H1 (cell line): ENCODE measurements at regions not wholly inside any gene's neighbourhood (a gene's known extent, or its start where the extent isn't known, plus 50 kb on each side); places are given as distances from the start of the nearest gene placed in this dataset.

Experiments used
- CTCF ChIA-PET: fragments of 300-600 bp; sonication (Branson Sonifier 250); formaldehyde crosslinking; loops from one replicate; lab custom pipeline; 2021; ENCODE audit not compliant: partially characterized antibody; lab: Charles Lee
- POLR2A ChIA-PET: fragments of 300-600 bp; sonication (Branson Sonifier 250); formaldehyde crosslinking; loops from one replicate; lab custom pipeline; 2021; ENCODE audit warnings: inconsistent platforms; ENCODE audit not compliant: partially characterized antibody; lab: Charles Lee
- DNase-seq, 2 experiments: peaks; one replicate each; pipeline versions ENCODE4 v3.0.0 to v3.0.0-alpha.2; 2010 to 2022; ENCODE audit warnings: low spot score in 2 of 2, low read depth in 1 of 2, mixed read lengths in 1 of 2
- FAIRE-seq: peaks from 2 replicates; lab custom pipeline; 2011; peaks lifted over from hg19 to GRCh38; lab: Jason Lieb, UNC
- H2AFZ ChIP-seq: 2 replicates; pipeline ENCODE4 v1.8.1; 2012; ENCODE audit warnings: low read length, inconsistent platforms
- H2AK5ac ChIP-seq: 2 replicates; pipeline ENCODE4 v1.6.1; 2013; ENCODE audit warnings: low read depth, low read length
- H2BK120ac ChIP-seq: replicated peaks from 2 replicates; pipeline ENCODE3; 2013; ENCODE audit warnings: low read depth, low read length, inconsistent platforms
- H2BK12ac ChIP-seq: 2 replicates; pipeline ENCODE4 v1.6.1; 2013; ENCODE audit warnings: low read depth, low read length
- H2BK15ac ChIP-seq: 2 replicates; pipeline ENCODE4 v1.6.1; 2013; ENCODE audit warnings: low read length
- H2BK20ac ChIP-seq: 2 replicates; pipeline ENCODE4 v1.6.1; 2013; ENCODE audit warnings: low read length
- H2BK5ac ChIP-seq: 2 replicates; pipeline ENCODE4 v1.6.1; 2013; ENCODE audit warnings: low read depth, low read length
- H3K14ac ChIP-seq: 2 replicates; pipeline ENCODE4 v1.6.1; 2013; ENCODE audit warnings: inconsistent platforms; ENCODE audit not compliant: insufficient read length
- H3K18ac ChIP-seq: 2 replicates; pipeline ENCODE4 v1.6.1; 2013; ENCODE audit warnings: low read length; ENCODE audit errors: extremely low read depth
- H3K23ac ChIP-seq: 2 replicates; pipeline ENCODE4 v1.6.1; 2013; ENCODE audit warnings: inconsistent platforms; ENCODE audit not compliant: insufficient read length
- H3K23me2 ChIP-seq: 2 replicates; pipeline ENCODE4 v1.6.1; 2013; ENCODE audit warnings: low read depth, low read length
- H3K27ac ChIP-seq: 2 replicates; pipeline ENCODE4 v1.6.1; 2011; ENCODE audit warnings: low read depth, low read length, inconsistent platforms
- H3K27me3 ChIP-seq, 4 experiments: replicated peaks in 1 of 4; 1 replicate in 1 of 4; 2 replicates in 3 of 4; pipeline versions ENCODE4 v1.6.1 to v1.8.1; 2011 to 2013; ENCODE audit warnings: low read length in 3 of 4, mild to moderate bottlenecking in 3 of 4, inconsistent platforms in 2 of 4, mixed read lengths in 2 of 4, moderate library complexity in 1 of 4; ENCODE audit not compliant: control insufficient read depth in 3 of 4, insufficient read depth in 3 of 4; ENCODE audit errors: extremely low read depth in 1 of 4
- H3K36me3 ChIP-seq, 4 experiments: 2 replicates each; pipeline versions ENCODE4 v1.6.1 to v1.8.1; 2011 to 2013; ENCODE audit warnings: mild to moderate bottlenecking in 4 of 4, low read length in 3 of 4, moderate library complexity in 2 of 4, control low read depth in 1 of 4, inconsistent platforms in 1 of 4; ENCODE audit not compliant: insufficient read depth in 4 of 4, control insufficient read depth in 2 of 4
- H3K4ac ChIP-seq: replicated peaks from 2 replicates; pipeline ENCODE3; 2013; ENCODE audit warnings: low read length, low read depth, mixed read lengths, inconsistent platforms; ENCODE audit not compliant: insufficient read length
- H3K4me1 ChIP-seq, 4 experiments: replicated peaks in 1 of 4; 1 replicate in 1 of 4; 2 replicates in 3 of 4; pipeline versions ENCODE4 v1.6.1 to v1.8.1; 2011 to 2013; ENCODE audit warnings: low read length in 3 of 4, inconsistent platforms in 2 of 4, mixed read lengths in 1 of 4; ENCODE audit not compliant: insufficient read depth in 4 of 4, control insufficient read depth in 3 of 4
- H3K4me2 ChIP-seq, 2 experiments: 2 replicates each; pipeline versions ENCODE4 v1.6.1 to v1.8.1; 2011 to 2013; ENCODE audit warnings: low read depth in 2 of 2, low read length in 2 of 2, control low read depth in 1 of 2, inconsistent platforms in 1 of 2, mild to moderate bottlenecking in 1 of 2; ENCODE audit not compliant: insufficient read depth in 1 of 2
- H3K4me3 ChIP-seq, 4 experiments: fragments of 200-600, 300-600 bp in 1 of 4; sonication (generic), shearing (Covaris generic), sonication (Bioruptor Twin) in 1 of 4; 2 replicates each; pipeline versions ENCODE4 v1.5.1 to v1.8.1; 2011 to 2016; ENCODE audit warnings: low read length in 4 of 4, low read depth in 3 of 4, control low read depth in 2 of 4, inconsistent platforms in 2 of 4, mild to moderate bottlenecking in 2 of 4, mixed read lengths in 1 of 4, moderate library complexity in 1 of 4; ENCODE audit not compliant: insufficient read depth in 2 of 4; ENCODE audit errors: extremely low read depth in 1 of 4
- H3K56ac ChIP-seq: replicated peaks from 2 replicates; pipeline ENCODE3; 2013; ENCODE audit warnings: low read depth, mild to moderate bottlenecking, mixed read lengths, low read length, inconsistent platforms; ENCODE audit not compliant: insufficient read length
- H3K79me1 ChIP-seq: 2 replicates; pipeline ENCODE4 v1.6.1; 2013; ENCODE audit warnings: low read depth, low read length, control low read depth
- H3K79me2 ChIP-seq, 2 experiments: 2 replicates each; pipeline versions ENCODE4 v1.6.1 to v1.8.1; 2012 to 2013; ENCODE audit warnings: low read length in 2 of 2, mild to moderate bottlenecking in 2 of 2, inconsistent platforms in 1 of 2; ENCODE audit not compliant: insufficient read depth in 2 of 2, control insufficient read depth in 1 of 2
- H3K9ac ChIP-seq, 4 experiments: replicated peaks in 1 of 4; 1 replicate in 1 of 4; 2 replicates in 3 of 4; pipeline versions ENCODE4 v1.6.1 to v1.8.1; 2011 to 2013; ENCODE audit warnings: low read depth in 3 of 4, low read length in 3 of 4, control low read depth in 2 of 4, mild to moderate bottlenecking in 2 of 4, moderate library complexity in 2 of 4, inconsistent platforms in 1 of 4; ENCODE audit errors: extremely low read depth in 1 of 4
- H3K9me3 ChIP-seq, 2 experiments: 2 replicates each; pipeline versions ENCODE4 v1.6.1 to v1.8.1; 2012 to 2013; ENCODE audit warnings: mild to moderate bottlenecking in 2 of 2, moderate library complexity in 2 of 2, control low read depth in 1 of 2, inconsistent platforms in 1 of 2, low read depth in 1 of 2, low read length in 1 of 2, mixed read lengths in 1 of 2; ENCODE audit not compliant: insufficient read depth in 2 of 2
- H4K20me1 ChIP-seq, 2 experiments: replicated peaks in 1 of 2; 2 replicates each; pipeline versions ENCODE3 to v1.8.1; 2011 to 2013; ENCODE audit warnings: inconsistent platforms in 2 of 2, low read length in 2 of 2, mild to moderate bottlenecking in 1 of 2; ENCODE audit not compliant: insufficient read depth in 2 of 2, control insufficient read depth in 1 of 2
- H4K5ac ChIP-seq: 2 replicates; pipeline ENCODE4 v1.6.1; 2013; ENCODE audit warnings: low read length, low read depth, mixed read lengths, inconsistent platforms; ENCODE audit not compliant: insufficient read length
- H4K8ac ChIP-seq: 2 replicates; pipeline ENCODE4 v1.8.0; 2013; ENCODE audit warnings: mild to moderate bottlenecking, moderate library complexity, low read length, inconsistent platforms; ENCODE audit not compliant: insufficient read depth; ENCODE audit errors: extremely low read depth
- H4K91ac ChIP-seq: replicated peaks from 2 replicates; pipeline ENCODE3; 2013; ENCODE audit warnings: low read length, mixed read lengths, inconsistent platforms; ENCODE audit not compliant: insufficient read length
- ASH2L ChIP-seq: fragments of 200-600, 300-600 bp; sonication (generic); IDR thresholded peaks from one replicate; pipeline ENCODE4 v1.7.1; 2017; ENCODE audit warnings: low read length
- CBX8 ChIP-seq: fragments of 300-800, 300-1000 bp; sonication (generic); IDR thresholded peaks from 2 replicates; pipeline ENCODE4 v1.7.1; 2016; ENCODE audit warnings: low read depth, low read length, borderline replicate concordance
- RXRA ChIP-seq: IDR thresholded peaks from 2 replicates; pipeline ENCODE4 v1.6.1; 2011; ENCODE audit warnings: low read depth, mild to moderate bottlenecking, low read length, moderate library complexity; ENCODE audit not compliant: insufficient read depth
- SIN3A ChIP-seq, 2 experiments: IDR thresholded peaks in 1 of 2; conservative IDR thresholded peaks in 1 of 2; 2 replicates each; pipeline ENCODE4 v1.6.1; 2011 to 2012; ENCODE audit warnings: low read length in 2 of 2, improper control_type of control experiment in 1 of 2, low read depth in 1 of 2, mild to moderate bottlenecking in 1 of 2
- SIRT6 ChIP-seq: IDR thresholded peaks from one replicate; pipeline ENCODE4 v1.7.1; 2012; ENCODE audit warnings: low read length, inconsistent platforms
- WGBS, 2 experiments: shearing (Covaris generic) in 1 of 2; methylation state at CpG; one replicate each; pipeline versions ENCODE4 v1.1.6 to v1.1.7; 2013 to 2015; ENCODE audit warnings: low lambda C conversion rate in 2 of 2, mixed read lengths in 2 of 2, inconsistent platforms in 1 of 2, low coverage in 1 of 2, missing lambda C conversion rate in 1 of 2; ENCODE audit not compliant: insufficient replicate concordance in 2 of 2, insufficient coverage in 1 of 2, insufficient read length in 1 of 2; ENCODE audit errors: extremely low coverage in 1 of 2, missing lambda C conversion rate in 1 of 2; 5-methylcytosine and 5-hydroxymethylcytosine counted together

- POLR2A ChIA-PET, result no interaction called here
- Histone ChIP-seq H3K56ac (no peak overlapping the region), H3K4ac (no peak overlapping the region), H2BK5ac (no peak overlapping the region), H3K27ac (no peak overlapping the region), H3K4me3 (no peak overlapping the region), H3K9ac (no peak overlapping the region), H2AK5ac (no peak overlapping the region), H4K20me1 (no peaks in the 10 kb centered on the region), H4K8ac (no peak overlapping the region), H3K79me2 (no peaks in the 10 kb centered on the region), H2BK20ac (no peak overlapping the region), H3K4me1 (no peaks in the 10 kb centered on the region), H3K18ac (no peak overlapping the region), H3K27me3 (no peaks in the 10 kb centered on the region), H4K5ac (no peak overlapping the region), H2BK12ac (no peak overlapping the region), H3K36me3 (no peaks in the 10 kb centered on the region), H2AFZ (no peak overlapping the region), H3K23me2 (no peaks in the 10 kb centered on the region), H2BK15ac (no peak overlapping the region), H3K79me1 (no peaks in the 10 kb centered on the region), H3K9me3 (no peaks in the 10 kb centered on the region), H2BK120ac (no peak overlapping the region), H3K14ac (no peak overlapping the region), H3K4me2 (no peak overlapping the region), H4K91ac (no peak overlapping the region), H3K23ac (no peak overlapping the region)
- FAIRE-seq (no peak), DNase-seq (no peak)
- CTCF ChIA-PET, result interaction anchor here (0.7 kb wide), 1 partner anchor 19 kb away, joined by 3 read pairs; no protein-coding TSS in a partner anchor
- 89% methylated on average over 3 of the region's 3 CpGs; no CpG with 5 or more reads in 1 of the 2 experiments for WGBS, 2 experiments
- TF ChIP-seq SIRT6 (no peak), RXRA (no peak), CBX8 (no peak), SIN3A (conservative IDR thresholded peaks at IDR 0.05 in 1 of 2, IDR thresholded peaks at IDR 0.05 in 1 of 2; ENCODE audit: low read depth in 1 of 2, low read length in 2 of 2) (no peak), ASH2L (no peak)
Observed at GRCh38 chr10:9796564-9796963, 1221.1 kb upstream of the CELF2 start.
